GM12878 (cell line): ENCODE measurements at regions not wholly inside any gene's neighbourhood (a gene's known extent, or its start where the extent isn't known, plus 50 kb on each side); places are given as distances from the start of the nearest gene placed in this dataset.

Experiments
- ATAC-seq: fragments of 200-7000 bp; cut with Tn5 transposase; 3 replicates; pipeline ENCODE4 v1.9.1; 2020; ENCODE audit warnings: mild to moderate bottlenecking, moderate library complexity
- BruUV-seq: library from RNA; stranded (reverse); fragments of 400-500 nt; replicated peaks from 2 replicates; lab custom pipeline; 2021; lab: Mats Ljungman, UMichigan
- CTCF ChIA-PET: fragments of 300-600 bp; sonication (Branson Sonifier 250); formaldehyde crosslinking; extraction: SDS; loops from one replicate; lab custom pipeline; 2021; ENCODE audit warnings: inconsistent platforms; lab: Yijun Ruan, JAX
- POLR2A ChIA-PET: fragments of 350-600 bp; formaldehyde crosslinking; extraction: SDS; loops from one replicate; lab custom pipeline; 2021; ENCODE audit warnings: inconsistent platforms; lab: Charles Lee
- RAD21 ChIA-PET: fragments of 300-600 bp; sonication (Branson Sonifier 250); formaldehyde crosslinking; loops from one replicate; lab custom pipeline; 2023; ENCODE audit warnings: antibody characterized with exemption; ENCODE audit not compliant: unreplicated experiment; lab: Charles Lee
- SMC1A ChIA-PET: fragments of 300-600 bp; sonication (Branson Sonifier 250); formaldehyde crosslinking; loops from one replicate; lab custom pipeline; 2023; ENCODE audit not compliant: unreplicated experiment, uncharacterized antibody; lab: Charles Lee
- DNase-seq: peaks from one replicate; pipeline ENCODE4 v3.0.0-alpha.2; 2011; ENCODE audit warnings: low read depth, low spot score
- FAIRE-seq: peaks from 3 replicates; lab custom pipeline; 2011; peaks lifted over from hg19 to GRCh38; lab: Jason Lieb, UNC
- H2AFZ ChIP-seq: 2 replicates; pipeline ENCODE4 v1.6.0; 2011; ENCODE audit warnings: low read depth, low read length, control low read depth; ENCODE audit not compliant: control insufficient read depth
- H3K27ac ChIP-seq: 2 replicates; pipeline ENCODE4 v1.5.1; 2011; ENCODE audit warnings: control low read depth; ENCODE audit not compliant: control insufficient read depth, insufficient read depth
- H3K27me3 ChIP-seq, 2 experiments: replicated peaks in 1 of 2; 2 replicates each; pipeline versions ENCODE4 v1.6.0 to v1.6.1; 2011; ENCODE audit warnings: low read length in 1 of 2; ENCODE audit not compliant: control insufficient read depth in 2 of 2, insufficient read depth in 2 of 2
- H3K36me3 ChIP-seq, 2 experiments: 2 replicates each; pipeline ENCODE4 v1.5.1; 2011; ENCODE audit warnings: low read length in 1 of 2; ENCODE audit not compliant: control insufficient read depth in 2 of 2, insufficient read depth in 2 of 2
- H3K4me1 ChIP-seq: 2 replicates; pipeline ENCODE4 v1.6.1; 2011; ENCODE audit warnings: mild to moderate bottlenecking, low read length, moderate library complexity, mixed read lengths; ENCODE audit not compliant: control insufficient read depth, insufficient read depth
- H3K4me2 ChIP-seq: 2 replicates; pipeline ENCODE4 v1.6.0; 2011; ENCODE audit warnings: control low read depth; ENCODE audit not compliant: control insufficient read depth, insufficient read depth
- H3K4me3 ChIP-seq: fragments of 200-600 bp; sonication (generic); 2 replicates; pipeline ENCODE4 v1.5.1; 2016
- H3K79me2 ChIP-seq: 2 replicates; pipeline ENCODE4 v1.6.0; 2011; ENCODE audit warnings: low read length; ENCODE audit not compliant: control insufficient read depth, insufficient read depth
- H3K9ac ChIP-seq: 2 replicates; pipeline ENCODE4 v1.8.0; 2011; ENCODE audit warnings: low read length, control low read depth, mixed read lengths; ENCODE audit not compliant: control insufficient read depth, insufficient read depth
- H3K9me3 ChIP-seq: replicated peaks from 3 replicates; pipeline ENCODE4 v1.5.1; 2011; ENCODE audit warnings: mild to moderate bottlenecking, low read length; ENCODE audit not compliant: control insufficient read depth, insufficient read depth
- H4K20me1 ChIP-seq: 2 replicates; pipeline ENCODE4 v1.6.0; 2011; ENCODE audit not compliant: control insufficient read depth, insufficient read depth
- ATF7 ChIP-seq: fragments of 450-650 bp; IDR thresholded peaks from 2 replicates; pipeline ENCODE4 v1.6.1; 2016; ENCODE audit warnings: low read depth, mild to moderate bottlenecking
- FOXM1 ChIP-seq: IDR thresholded peaks from 2 replicates; pipeline ENCODE4 v1.6.1; 2012; ENCODE audit warnings: low read depth, mild to moderate bottlenecking, inconsistent platforms, low read length, moderate library complexity
- HDAC2 ChIP-seq: fragments of 200-600 bp; sonication (generic); IDR thresholded peaks from 2 replicates; pipeline ENCODE4 v1.6.1; 2017
- MEF2B ChIP-seq: fragments of 450-650 bp; IDR thresholded peaks from 2 replicates; pipeline ENCODE4 v1.6.1; 2018; ENCODE audit warnings: mild to moderate bottlenecking, moderate library complexity; ENCODE audit not compliant: partially characterized antibody, poor library complexity, severe bottlenecking
- NR2C1 ChIP-seq: fragments of 450-650 bp; IDR thresholded peaks from 2 replicates; pipeline ENCODE4 v1.6.1; 2017; ENCODE audit warnings: antibody characterized with exemption, mild to moderate bottlenecking, moderate library complexity
- RAD21 ChIP-seq: IDR thresholded peaks from 2 replicates; pipeline ENCODE4 v1.6.1; 2011; ENCODE audit warnings: mild to moderate bottlenecking, low read depth, low read length, moderate library complexity; ENCODE audit not compliant: insufficient read depth
- SMAD5 ChIP-seq: IDR thresholded peaks from 2 replicates; pipeline ENCODE4 v1.6.1; 2016; ENCODE audit warnings: antibody characterized with exemption, low read depth
- SRF ChIP-seq, 2 experiments: IDR thresholded peaks; 2 replicates each; pipeline ENCODE4 v1.6.1; 2011; ENCODE audit warnings: low read depth in 2 of 2, low read length in 2 of 2, mild to moderate bottlenecking in 1 of 2, moderate library complexity in 1 of 2
- TCF12 ChIP-seq: IDR thresholded peaks from 2 replicates; pipeline ENCODE4 v1.6.1; 2011; ENCODE audit warnings: low read depth, mild to moderate bottlenecking, low read length
- USF2 ChIP-seq: IDR thresholded peaks from 2 replicates; pipeline ENCODE4 v1.6.1; 2011; ENCODE audit warnings: low read depth, low read length, improper control_type of control experiment, borderline replicate concordance
- ZBTB4 ChIP-seq: fragments of 450-650 bp; formaldehyde crosslinking; IDR thresholded peaks from 2 replicates; pipeline ENCODE4 v1.4.0; 2022; ENCODE audit warnings: mild to moderate bottlenecking, moderate library complexity
- ZBTB40 ChIP-seq: fragments of 450-650 bp; IDR thresholded peaks from 2 replicates; pipeline ENCODE4 v1.6.1; 2016; ENCODE audit warnings: mild to moderate bottlenecking, moderate library complexity, borderline replicate concordance
- WGBS: methylation state at CpG from one replicate; pipeline ENCODE4 v1.1.6; 2016; ENCODE audit warnings: low lambda C conversion rate; ENCODE audit not compliant: insufficient replicate concordance, insufficient coverage; ENCODE audit errors: missing lambda C conversion rate; 5-methylcytosine and 5-hydroxymethylcytosine counted together
- in situ Hi-C: fragments of 300-500 bp; cut with MboI; formaldehyde crosslinking; loops from 9 replicates; pipeline ENCODE4 v1.14.3; 2018; ENCODE audit warnings: mixed read lengths
- intact Hi-C: fragments of 100-400 bp; cut with micrococcal nuclease; formaldehyde crosslinking; loops from one replicate; pipeline ENCODE4 v1.14.2; 2022; ENCODE audit not compliant: unreplicated experiment

GRCh38 chr3:117567906-117568305 lies 858.3 kb downstream of the TUSC7 start (continued):
- TF ChIP-seq NR2C1 (no peak), MEF2B (no peak), USF2 (no peak)

- intact Hi-C loops (no loop called here), in situ Hi-C loops (no loop called here)
- BruUV-seq: no TSS peak
- no peaks in the 10 kb centered on the region for H3K9me3 ChIP-seq
- POLR2A ChIA-PET: no interaction called here
- no peaks in the 10 kb centered on the region for H3K4me1 ChIP-seq
- RAD21 ChIA-PET: no interaction called here
- 0% methylated on average over 1 of the region's 1 CpG for WGBS
- SMC1A ChIA-PET: no interaction called here
- no peak for FAIRE-seq
- no peak for DNase-seq
- H2AFZ ChIP-seq: no peak overlapping the region
- CTCF ChIA-PET: interaction anchor here (1.7 kb wide), 1 partner anchor 47 kb away, joined by 4 read pairs; no protein-coding TSS in a partner anchor
- ATAC-seq: no peak
- TF ChIP-seq FOXM1: no peak
- no peak for TF ChIP-seq SMAD5
- TF ChIP-seq ZBTB4 (CRISPR knock-in tag): no peak
- TF ChIP-seq ATF7: no peak
- TF ChIP-seq HDAC2: no peak
- no peak for TF ChIP-seq TCF12
- no peak for TF ChIP-seq ZBTB40
- TF ChIP-seq RAD21: no peak
- no peak for TF ChIP-seq SRF (IDR thresholded peaks at IDR 0.05; ENCODE audit: low read depth in 2 of 2, low read length in 2 of 2)
- no peak overlapping the region for H3K27ac ChIP-seq
- no peaks in the 10 kb centered on the region; a peak in 1 of 4 replicates for H3K27me3 ChIP-seq
- no peak overlapping the region for H3K9ac ChIP-seq
- H4K20me1 ChIP-seq: no peaks in the 10 kb centered on the region
- no peaks in the 10 kb centered on the region for H3K79me2 ChIP-seq
- H3K4me2 ChIP-seq: no peak overlapping the region
- H3K4me3 ChIP-seq: no peak overlapping the region
- H3K36me3 ChIP-seq: no peaks in the 10 kb centered on the region
Observed at GRCh38 chr3:117572786-117573185, 863.2 kb downstream of the TUSC7 start.
